GM13977 (cell line): ENCODE measurements at regions not wholly inside any gene's neighbourhood (a gene's known extent, or its start where the extent isn't known, plus 50 kb on each side); places are given as distances from the start of the nearest gene placed in this dataset.

Experiments used
- DNase-seq: peaks from one replicate; pipeline ENCODE4 v3.0.0; 2012; ENCODE audit warnings: low spot score
- in situ Hi-C: fragments of 300-500 bp; cut with MboI; formaldehyde crosslinking; loops from one replicate; pipeline ENCODE4 v1.12.0; 2022; ENCODE audit warnings: low sequenced_read_pairs, low pct_unique_long_range_greater_than_20kb, mixed read lengths, inconsistent platforms; ENCODE audit not compliant: unreplicated experiment
- TF ChIP-seq, protein P1 (sequence below): IDR thresholded peaks from 2 replicates; pipeline ENCODE4 v1.5.1; 2012; ENCODE audit warnings: mild to moderate bottlenecking, control low read depth; ENCODE audit not compliant: insufficient read depth; ENCODE audit errors: extremely low read depth, missing control alignments

- in situ Hi-C loops = no loop called here
- TF ChIP-seq, protein P1, sequence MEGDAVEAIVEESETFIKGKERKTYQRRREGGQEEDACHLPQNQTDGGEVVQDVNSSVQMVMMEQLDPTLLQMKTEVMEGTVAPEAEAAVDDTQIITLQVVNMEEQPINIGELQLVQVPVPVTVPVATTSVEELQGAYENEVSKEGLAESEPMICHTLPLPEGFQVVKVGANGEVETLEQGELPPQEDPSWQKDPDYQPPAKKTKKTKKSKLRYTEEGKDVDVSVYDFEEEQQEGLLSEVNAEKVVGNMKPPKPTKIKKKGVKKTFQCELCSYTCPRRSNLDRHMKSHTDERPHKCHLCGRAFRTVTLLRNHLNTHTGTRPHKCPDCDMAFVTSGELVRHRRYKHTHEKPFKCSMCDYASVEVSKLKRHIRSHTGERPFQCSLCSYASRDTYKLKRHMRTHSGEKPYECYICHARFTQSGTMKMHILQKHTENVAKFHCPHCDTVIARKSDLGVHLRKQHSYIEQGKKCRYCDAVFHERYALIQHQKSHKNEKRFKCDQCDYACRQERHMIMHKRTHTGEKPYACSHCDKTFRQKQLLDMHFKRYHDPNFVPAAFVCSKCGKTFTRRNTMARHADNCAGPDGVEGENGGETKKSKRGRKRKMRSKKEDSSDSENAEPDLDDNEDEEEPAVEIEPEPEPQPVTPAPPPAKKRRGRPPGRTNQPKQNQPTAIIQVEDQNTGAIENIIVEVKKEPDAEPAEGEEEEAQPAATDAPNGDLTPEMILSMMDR = no peak
- DNase-seq = no peak
Measured at GRCh38 chr12:131380220-131380964, 330.5 kb upstream of the SFSWAP start.

- in situ Hi-C loops = no loop called here
- no peak for DNase-seq
- TF ChIP-seq, protein P1 = no peak
Measured at GRCh38 chr12:131380965-131381705, 329.8 kb upstream of the SFSWAP start.

GRCh38 chr12:131381716-131382430 is 329.0 kb upstream of the SFSWAP start:
- TF ChIP-seq, protein P1 = no peak
- DNase-seq = no peak
- in situ Hi-C loops = no loop called here

- TF ChIP-seq, protein P1 = no peak
- DNase-seq = no peak
- in situ Hi-C loops = no loop called here
Measured at GRCh38 chr12:131383291-131383690, 327.6 kb upstream of the SFSWAP start.

GRCh38 chr12:131383741-131384543 is 326.9 kb upstream of the SFSWAP start:
- no peak for DNase-seq
- in situ Hi-C loops = no loop called here
- TF ChIP-seq, protein P1 = no peak

- TF ChIP-seq, protein P1 = no peak
- no peak for DNase-seq
- in situ Hi-C loops = no loop called here
Measured at GRCh38 chr12:131384544-131384855, 326.4 kb upstream of the SFSWAP start.
